Liver (tissue), 3 donors: ENCODE measurements at regions not wholly inside any gene's neighbourhood (a gene's known extent, or its start where the extent isn't known, plus 50 kb on each side); places are given as distances from the start of the nearest gene placed in this dataset.

Experiments used
- CTCF ChIP-seq: fragments of 150-350 bp; IDR thresholded peaks from 2 replicates; pipeline ENCODE4 v1.5.1; 2017; ENCODE audit warnings: improper control_type of control experiment, low read depth, low read length; ENCODE audit not compliant: missing input control
- EGR1 ChIP-seq, 2 donors: IDR thresholded peaks; 2 replicates each; pipeline ENCODE4 v1.6.1; 2016 to 2018; ENCODE audit warnings: antibody characterized with exemption in 2 of 2, low read depth in 2 of 2
- FOXA1 ChIP-seq: IDR thresholded peaks from 2 replicates; pipeline ENCODE4 v1.6.1; 2016; ENCODE audit warnings: antibody characterized with exemption
- GABPA ChIP-seq, 2 donors: IDR thresholded peaks in 1 of 2; conservative IDR thresholded peaks in 1 of 2; 2 replicates each; pipeline ENCODE4 v1.6.1; 2016; ENCODE audit warnings: antibody characterized with exemption in 2 of 2, mild to moderate bottlenecking in 1 of 2, moderate library complexity in 1 of 2
- HNF4G ChIP-seq: IDR thresholded peaks from 2 replicates; pipeline ENCODE4 v1.6.1; 2016; ENCODE audit warnings: antibody characterized with exemption
- JUND ChIP-seq, 2 donors: IDR thresholded peaks; 2 replicates each; pipeline ENCODE4 v1.6.1; 2016; ENCODE audit warnings: antibody characterized with exemption in 2 of 2
- MAX ChIP-seq: IDR thresholded peaks from 2 replicates; pipeline ENCODE4 v1.6.1; 2016; ENCODE audit warnings: antibody characterized with exemption
- RAD21 ChIP-seq, 2 donors: IDR thresholded peaks; 2 replicates each; pipeline ENCODE4 v1.6.1; 2016; ENCODE audit warnings: antibody characterized with exemption in 2 of 2, mild to moderate bottlenecking in 2 of 2
- RXRA ChIP-seq, 2 donors: IDR thresholded peaks; 2 replicates each; pipeline ENCODE4 v1.6.1; 2017 to 2018; ENCODE audit warnings: antibody characterized with exemption in 2 of 2, mild to moderate bottlenecking in 1 of 2
- SP1 ChIP-seq: IDR thresholded peaks from 2 replicates; pipeline ENCODE4 v1.6.1; 2018; ENCODE audit warnings: antibody characterized with exemption, mild to moderate bottlenecking
- TAF1 ChIP-seq: conservative IDR thresholded peaks from 2 replicates; pipeline ENCODE4 v1.6.1; 2016; ENCODE audit warnings: antibody characterized with exemption, mild to moderate bottlenecking
- YY1 ChIP-seq: IDR thresholded peaks from 2 replicates; pipeline ENCODE4 v1.6.1; 2016; ENCODE audit warnings: antibody characterized with exemption, mild to moderate bottlenecking
- TF ChIP-seq, protein P1 (sequence below): IDR thresholded peaks from 2 replicates; pipeline ENCODE4 v1.6.1; 2016; ENCODE audit warnings: antibody characterized with exemption, mild to moderate bottlenecking
- TF ChIP-seq, protein P2 (sequence below): IDR thresholded peaks from 2 replicates; pipeline ENCODE4 v1.6.1; 2016; ENCODE audit warnings: antibody characterized with exemption
- donor health status: healthy.
- donor health status: healthy.

DNA sequence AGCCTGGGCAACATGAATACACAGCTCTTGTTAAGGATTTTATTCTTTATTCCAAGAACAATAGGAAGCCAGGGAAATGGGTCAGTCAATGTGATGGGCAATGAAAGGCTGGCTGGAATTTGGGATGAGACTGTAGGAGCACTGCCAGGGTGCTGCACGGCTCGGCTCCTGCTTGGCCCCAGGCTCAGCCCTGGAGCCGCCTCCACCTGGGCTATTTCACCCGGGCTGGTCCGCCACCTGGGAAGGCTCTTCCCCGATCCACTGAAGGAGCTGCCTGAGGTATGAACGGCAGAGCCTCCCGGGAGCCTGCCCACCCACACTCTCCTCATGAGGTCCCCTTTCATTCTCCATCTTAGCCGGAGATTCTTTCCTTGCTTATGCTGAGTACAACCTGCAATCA lies 80.4 kb upstream of the KMT2C start:
- TF ChIP-seq, protein P1, sequence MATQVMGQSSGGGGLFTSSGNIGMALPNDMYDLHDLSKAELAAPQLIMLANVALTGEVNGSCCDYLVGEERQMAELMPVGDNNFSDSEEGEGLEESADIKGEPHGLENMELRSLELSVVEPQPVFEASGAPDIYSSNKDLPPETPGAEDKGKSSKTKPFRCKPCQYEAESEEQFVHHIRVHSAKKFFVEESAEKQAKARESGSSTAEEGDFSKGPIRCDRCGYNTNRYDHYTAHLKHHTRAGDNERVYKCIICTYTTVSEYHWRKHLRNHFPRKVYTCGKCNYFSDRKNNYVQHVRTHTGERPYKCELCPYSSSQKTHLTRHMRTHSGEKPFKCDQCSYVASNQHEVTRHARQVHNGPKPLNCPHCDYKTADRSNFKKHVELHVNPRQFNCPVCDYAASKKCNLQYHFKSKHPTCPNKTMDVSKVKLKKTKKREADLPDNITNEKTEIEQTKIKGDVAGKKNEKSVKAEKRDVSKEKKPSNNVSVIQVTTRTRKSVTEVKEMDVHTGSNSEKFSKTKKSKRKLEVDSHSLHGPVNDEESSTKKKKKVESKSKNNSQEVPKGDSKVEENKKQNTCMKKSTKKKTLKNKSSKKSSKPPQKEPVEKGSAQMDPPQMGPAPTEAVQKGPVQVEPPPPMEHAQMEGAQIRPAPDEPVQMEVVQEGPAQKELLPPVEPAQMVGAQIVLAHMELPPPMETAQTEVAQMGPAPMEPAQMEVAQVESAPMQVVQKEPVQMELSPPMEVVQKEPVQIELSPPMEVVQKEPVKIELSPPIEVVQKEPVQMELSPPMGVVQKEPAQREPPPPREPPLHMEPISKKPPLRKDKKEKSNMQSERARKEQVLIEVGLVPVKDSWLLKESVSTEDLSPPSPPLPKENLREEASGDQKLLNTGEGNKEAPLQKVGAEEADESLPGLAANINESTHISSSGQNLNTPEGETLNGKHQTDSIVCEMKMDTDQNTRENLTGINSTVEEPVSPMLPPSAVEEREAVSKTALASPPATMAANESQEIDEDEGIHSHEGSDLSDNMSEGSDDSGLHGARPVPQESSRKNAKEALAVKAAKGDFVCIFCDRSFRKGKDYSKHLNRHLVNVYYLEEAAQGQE = no peak
- TF ChIP-seq CTCF = no peak
- TF ChIP-seq JUND (IDR thresholded peaks at IDR 0.05) = no peak
- TF ChIP-seq, protein P2, sequence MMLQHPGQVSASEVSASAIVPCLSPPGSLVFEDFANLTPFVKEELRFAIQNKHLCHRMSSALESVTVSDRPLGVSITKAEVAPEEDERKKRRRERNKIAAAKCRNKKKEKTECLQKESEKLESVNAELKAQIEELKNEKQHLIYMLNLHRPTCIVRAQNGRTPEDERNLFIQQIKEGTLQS = no peak
- TF ChIP-seq MAX = no peak
- TF ChIP-seq RXRA (IDR thresholded peaks at IDR 0.05) = no peak
- TF ChIP-seq TAF1 = no peak
- no peak for TF ChIP-seq SP1
- TF ChIP-seq FOXA1 = no peak
- TF ChIP-seq RAD21 (IDR thresholded peaks at IDR 0.05) = no peak
- no peak for TF ChIP-seq GABPA (IDR thresholded peaks at IDR 0.05 in 1 of 2, conservative IDR thresholded peaks at IDR 0.05 in 1 of 2)
- no peak for TF ChIP-seq YY1
- TF ChIP-seq EGR1 (IDR thresholded peaks at IDR 0.05; ENCODE audit: low read depth in 2 of 2) = no peak
- no peak for TF ChIP-seq HNF4G
